ENCODE measurements at regions not wholly inside any gene's neighbourhood (a gene's known extent, or its start where the extent isn't known, plus 50 kb on each side); places are given as distances from the start of the nearest gene placed in this dataset.
A peak's percentile ranks its signal among the peaks of the same experiment; 100 is the strongest.
"Not testable (repeated sequence)": the region's sequence is repeated elsewhere in the genome, so short reads cannot be mapped to it uniquely, and the experiment has no call there.

DNA sequence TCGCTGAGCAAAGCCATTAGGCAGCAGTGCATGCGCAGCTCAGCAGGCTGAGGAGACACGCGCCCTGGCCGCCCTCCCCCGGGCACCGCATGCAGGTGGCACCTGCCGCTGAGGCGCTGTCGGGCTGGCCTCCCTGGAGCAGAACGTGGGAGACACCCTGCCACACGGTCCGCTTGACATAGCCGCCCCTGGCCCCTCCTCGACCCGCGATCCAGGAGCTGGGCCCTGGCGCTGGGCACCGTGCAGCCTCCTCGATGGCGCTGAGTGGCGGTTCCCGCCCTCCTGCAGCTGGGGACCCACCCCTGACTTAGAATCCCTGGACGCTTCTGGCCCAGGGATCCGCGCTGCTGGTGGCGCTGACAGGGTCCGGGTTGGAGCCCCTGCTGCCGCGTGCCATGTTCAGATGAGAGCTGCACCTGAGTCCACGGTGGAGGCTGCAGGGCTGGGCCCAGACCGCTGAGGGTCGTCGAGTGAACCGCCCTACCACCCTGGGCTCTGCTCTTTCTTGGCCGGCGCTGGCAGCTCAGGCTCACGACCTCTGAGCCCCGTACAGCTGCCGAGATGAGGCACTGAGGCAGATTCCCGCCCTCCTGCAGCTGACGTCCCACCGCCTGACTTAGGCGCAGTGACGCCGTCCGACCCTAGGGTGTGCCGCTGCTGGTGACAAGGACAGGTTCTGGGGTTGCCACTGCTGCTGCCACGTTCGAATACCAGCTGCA, 116.8 kb downstream of the OR13A1 start:
- DNase-seq: no peak

DNA sequence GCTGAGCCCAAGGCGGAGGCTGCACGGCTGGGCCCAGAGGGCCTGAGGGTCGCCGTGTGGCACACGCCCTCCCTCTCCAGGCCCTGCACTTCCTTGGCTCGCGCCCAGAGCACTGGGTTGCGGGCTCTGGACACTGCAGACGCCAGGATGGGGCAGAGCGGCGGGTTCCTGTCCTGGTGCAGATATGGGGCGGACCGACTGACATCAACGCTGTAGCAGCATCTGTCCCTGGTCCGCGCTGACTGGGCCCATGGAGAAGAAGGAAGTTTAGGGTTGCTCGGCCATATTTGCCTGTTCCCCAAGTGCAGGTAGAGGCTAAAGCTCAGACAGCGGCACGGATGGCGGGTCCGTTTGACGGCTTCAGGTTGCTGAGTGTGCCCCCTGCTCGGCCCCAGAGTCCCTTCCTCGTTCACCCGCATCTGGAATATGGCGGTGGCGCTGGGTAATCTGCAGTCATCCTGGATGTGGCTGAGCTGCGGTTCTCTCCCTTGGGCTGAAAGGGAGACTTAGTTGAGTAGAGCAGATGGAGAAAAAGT, 116.1 kb downstream of the OR13A1 start:
- DNase-seq: no peak

DNA sequence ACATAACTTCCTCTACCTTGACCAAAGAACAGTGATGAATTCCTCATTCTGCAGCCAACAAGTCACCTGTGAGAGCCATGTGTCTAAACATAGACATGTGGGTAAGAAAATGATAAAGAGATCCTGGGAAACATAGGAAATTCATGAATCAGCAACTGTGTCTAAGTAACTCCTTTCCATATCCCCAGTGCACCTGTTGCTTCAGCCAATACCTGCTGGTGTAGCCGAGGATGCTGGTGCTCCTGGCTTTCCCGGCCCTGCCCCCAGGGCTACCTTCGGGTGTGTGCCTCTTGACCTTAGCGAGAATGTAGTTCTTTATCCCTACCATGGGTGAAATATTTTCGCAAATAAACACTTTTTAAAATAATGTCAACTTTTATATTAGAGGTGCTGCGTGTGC, 114.1 kb downstream of the OR13A1 start:
- DNase-seq: no peak

DNA sequence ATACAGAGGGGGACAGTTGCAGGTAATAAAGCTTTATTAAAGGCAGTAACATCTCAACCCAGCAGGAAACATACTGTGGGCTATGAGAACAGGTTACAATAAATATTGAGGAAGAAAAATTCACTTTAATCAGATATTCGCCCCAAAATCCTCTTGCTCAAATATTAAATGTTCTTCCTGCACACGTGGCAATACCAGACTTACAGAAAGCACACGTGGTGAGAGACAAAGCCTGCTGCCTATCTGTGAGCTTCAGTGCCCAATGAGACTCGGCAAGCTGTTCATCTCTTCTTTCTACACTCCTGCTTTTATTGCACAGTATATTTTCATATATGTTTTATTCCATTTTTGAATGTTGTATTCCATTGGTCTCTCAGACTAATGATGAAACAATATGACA, 113.2 kb downstream of the OR13A1 start:
- DNase-seq: no peak

DNA sequence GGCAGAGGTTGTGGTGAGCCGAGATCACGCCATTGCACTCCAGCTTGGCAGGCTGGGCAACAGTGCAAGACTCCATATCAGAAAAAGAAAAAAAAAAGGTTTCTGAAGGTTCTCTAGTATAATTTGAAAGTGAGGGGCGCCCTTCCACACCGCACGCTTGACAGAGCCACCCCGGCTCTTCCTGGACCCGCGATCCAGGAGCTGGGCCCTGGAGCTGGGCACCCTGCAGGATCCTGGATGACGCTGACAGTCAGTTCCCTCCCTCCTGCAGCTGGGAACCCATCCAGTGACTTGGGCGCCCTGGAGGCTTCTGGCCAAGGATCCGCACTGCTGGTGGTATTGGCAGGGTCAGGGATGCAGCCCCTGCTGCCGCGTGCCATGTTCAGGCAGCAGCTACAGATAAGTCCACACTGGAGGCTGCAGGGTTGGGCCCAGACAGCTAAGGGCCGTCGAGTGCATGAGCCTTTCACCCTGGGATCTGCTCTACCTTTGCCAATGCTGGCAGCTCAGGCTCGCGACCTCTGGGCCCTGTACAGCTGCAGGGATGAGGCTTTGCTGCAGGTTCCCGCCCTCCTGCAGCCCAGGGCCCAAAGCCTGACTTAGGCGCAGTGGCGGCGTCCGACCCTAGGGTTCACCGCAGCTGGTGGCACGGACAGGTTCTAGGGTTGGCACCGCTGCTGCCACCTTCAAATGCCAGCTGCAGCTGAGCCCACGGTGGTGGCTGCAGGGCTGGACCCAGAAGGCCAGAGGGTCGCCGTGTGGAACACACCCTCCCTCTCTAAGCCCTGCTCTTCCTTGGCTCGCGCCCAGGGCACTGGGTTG, 110.2 kb downstream of the OR13A1 start:
- no peak for DNase-seq

DNA sequence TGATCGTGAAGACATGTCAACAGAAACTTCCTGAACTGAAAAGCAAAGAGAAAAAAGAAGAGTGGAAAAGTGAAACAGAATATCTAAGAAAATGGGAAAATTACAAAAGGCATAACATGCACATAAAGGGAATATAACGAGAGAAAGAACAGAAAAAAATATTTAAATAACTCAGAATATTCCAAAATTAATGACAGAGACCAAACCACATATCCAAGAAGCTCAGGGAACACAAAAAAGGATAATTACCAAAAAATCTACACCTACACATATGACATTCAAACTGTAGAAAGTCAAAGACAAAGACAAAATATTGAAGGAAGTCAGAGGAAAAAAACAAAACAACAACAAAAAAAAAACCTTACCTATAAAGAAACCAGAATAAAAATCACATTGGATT, 105.5 kb downstream of the OR13A1 start:
- DNase-seq: no peak

DNA sequence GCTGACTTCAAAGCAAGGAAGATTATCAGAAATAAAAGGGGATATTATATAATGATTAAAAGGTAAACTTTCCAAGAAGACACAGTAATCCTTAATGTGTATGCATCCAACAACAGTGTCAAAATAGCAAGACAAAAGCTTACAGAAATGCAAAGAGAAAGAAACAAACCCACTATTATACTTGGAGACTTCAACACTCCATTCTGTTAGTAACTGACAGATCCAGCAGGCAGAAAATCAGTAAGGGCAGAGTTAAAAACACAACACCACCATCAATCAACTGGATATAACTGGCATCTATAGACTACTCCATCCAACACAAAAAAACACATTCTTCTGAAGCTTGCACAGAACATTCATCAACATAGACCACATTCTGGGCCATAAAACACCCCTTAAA, 103.8 kb downstream of the OR13A1 start:
- DNase-seq: no peak

DNA sequence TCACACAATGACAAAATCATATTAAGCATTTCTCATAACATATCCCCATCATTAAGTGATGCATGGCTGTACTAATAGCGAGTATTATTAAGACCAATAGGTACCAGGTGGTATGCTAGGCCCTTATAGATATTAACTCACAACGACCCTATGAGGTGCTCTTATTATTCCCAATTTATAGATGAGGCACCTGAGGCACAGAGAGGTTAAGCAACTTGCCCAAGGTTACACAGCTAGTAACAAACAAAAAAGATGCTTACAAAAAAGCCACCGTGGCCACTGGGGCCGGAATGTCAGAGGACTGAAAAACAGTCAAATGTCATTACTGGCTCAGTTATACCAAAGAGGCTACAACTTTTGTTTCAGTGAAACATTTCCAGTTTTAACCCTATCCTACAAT, 96.0 kb downstream of the OR13A1 start:
- DNase-seq: no peak

DNA sequence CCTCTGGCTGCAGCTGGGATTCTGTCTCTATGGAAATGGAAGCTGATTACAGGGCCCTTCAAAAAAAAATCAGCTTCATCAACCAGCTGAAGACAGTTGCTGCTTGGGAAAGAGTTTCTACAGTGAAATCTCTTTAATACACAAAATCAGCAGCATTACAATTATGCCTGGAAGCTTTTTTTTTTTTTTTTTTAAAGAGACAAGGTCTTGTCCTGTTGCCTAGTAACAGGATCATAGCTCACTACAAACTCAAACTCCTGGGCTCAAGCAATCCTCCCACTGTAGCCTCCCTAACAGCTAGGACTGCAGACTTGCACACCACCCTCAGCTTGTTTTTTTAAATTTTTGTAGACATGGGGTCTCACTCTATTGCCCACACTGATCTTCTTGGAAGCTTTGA, 94.5 kb downstream of the OR13A1 start:
- DNase-seq: no peak

DNA sequence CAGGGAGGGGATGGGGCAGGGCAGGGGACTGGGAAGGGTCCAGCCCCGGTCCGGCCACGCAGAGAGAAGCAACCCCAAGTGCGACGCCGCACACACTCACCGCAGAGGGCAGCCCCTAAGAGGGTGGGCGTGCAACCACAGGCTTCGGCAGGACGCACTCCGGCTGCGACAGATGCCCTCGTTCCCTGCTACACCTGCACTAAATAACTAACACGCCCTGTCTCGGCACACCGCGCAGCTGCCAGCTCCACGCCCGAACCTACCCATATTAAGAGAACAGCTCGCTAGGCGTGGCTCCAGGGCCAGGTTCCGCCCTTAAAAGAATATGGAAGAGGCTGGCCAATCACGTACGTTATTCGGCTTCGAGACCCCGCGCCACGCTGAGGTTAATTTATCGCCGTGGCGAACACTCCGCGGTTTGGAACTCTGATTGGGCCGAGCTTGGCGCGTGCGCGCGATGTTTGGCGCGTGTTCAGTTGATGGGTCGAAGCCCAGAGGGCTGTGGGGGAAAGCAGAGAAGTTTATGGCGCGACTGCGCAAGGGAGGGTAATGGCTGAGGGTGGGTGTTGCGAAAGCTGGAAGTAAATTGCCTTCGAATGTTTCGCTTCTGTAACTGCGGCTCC, 91.1 kb downstream of the OR13A1 start:
- peak; percentile 15 for DNase-seq

DNA sequence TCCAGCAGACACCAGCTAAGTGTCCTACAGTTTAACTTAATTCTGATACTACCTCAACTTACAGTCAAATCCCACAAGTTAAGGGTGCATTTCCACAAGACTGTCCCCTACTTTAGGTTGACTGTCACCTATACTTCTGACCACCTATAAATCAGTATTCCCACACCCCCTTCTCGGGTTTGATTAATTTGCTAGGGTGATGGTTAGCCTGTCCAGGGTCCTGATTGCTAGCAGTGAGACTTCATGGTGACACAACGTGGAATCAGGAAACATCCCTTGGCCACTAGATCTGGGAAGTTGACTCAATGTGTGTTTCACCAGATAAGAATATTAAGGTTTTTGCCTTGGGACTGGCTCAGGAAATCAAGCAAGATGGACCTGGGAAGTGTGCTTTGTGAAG, 88.4 kb downstream of the OR13A1 start:
- DNase-seq: no peak

DNA sequence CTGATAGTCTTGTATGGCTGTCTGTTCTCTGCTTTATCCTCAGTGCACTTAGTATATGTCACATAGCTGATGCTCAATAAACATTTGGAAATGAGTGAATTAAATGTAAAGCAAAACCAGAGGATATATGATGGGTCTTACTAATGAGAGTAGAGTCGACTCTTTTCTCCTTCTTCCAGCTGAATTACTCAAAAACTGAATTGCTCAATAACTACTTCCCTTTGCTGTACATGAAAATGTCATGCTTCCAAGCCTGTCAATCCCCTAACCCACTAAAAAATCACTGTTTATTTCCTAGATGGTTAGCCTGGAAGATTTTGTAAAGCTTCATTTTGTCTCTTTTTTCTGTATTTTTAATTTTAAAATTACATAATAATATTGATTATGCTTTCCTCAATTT, 88.0 kb downstream of the OR13A1 start:
- no peak for DNase-seq

DNA sequence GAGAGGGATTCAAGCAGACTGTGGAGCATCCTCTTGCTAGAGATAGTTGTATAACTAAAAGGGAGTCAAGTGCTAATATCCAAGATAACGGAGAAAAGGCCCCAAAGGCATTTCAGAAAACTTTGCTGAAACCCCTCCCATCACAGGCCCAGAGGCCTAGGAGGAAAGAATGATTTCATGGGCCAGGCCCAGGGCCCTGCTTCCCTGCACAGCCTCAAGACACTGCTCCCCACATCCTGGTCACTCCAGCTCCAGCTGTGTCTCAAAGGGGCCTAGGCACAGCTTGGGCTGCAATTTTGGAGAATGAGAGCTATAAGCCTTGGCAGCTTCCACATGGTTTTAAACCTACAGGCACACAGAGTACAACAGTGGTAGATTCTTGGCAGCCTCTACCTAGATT, 85.6 kb downstream of the OR13A1 start:
- no peak for DNase-seq

DNA sequence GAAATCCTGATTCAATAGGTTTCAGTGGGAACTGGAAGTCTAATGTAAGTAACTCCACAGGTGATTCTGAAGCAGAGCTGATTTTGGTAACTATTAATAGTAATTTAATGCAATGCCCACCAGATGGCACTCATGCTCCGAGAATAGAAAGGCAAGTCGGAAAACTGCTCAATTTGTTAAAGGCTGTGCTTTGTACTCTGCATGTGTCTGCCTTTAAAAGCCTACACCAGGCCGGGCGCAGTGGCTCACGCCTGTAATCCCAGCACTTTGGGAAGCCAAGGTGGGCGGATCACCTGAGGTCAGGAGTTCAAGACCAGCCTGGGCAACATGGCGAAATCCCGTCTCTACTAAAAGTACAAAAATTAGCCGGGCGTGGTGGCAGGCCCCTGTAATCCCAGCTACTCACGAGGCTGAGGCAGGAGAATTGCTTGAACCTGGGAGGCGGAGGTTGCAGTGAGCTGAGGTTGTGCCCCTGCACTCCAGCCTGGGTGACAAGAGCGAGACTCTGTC, 80.1 kb downstream of the OR13A1 start:
- peak; percentile 65 for DNase-seq

DNA sequence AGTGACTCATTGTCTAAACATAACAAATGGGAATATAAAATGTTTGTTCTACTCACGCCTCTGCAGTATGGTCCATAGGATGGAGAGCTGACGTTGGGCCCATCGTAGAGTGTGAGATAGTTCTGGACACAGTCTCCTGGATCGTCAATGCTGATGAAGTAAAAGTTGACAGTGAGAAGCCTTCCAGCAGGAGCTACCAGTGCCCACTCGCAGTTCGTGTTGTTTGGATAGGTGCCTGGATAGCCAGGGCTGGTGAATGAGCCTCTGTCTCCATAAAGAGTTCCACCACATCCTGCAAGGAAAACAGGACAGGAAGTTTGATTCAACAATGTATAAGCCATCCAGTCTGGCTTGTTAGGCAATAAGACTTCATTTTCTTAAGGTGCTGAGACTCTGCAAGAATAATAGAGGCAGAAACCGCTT, 79.6 kb downstream of the OR13A1 start:
- DNase-seq: no peak

DNA sequence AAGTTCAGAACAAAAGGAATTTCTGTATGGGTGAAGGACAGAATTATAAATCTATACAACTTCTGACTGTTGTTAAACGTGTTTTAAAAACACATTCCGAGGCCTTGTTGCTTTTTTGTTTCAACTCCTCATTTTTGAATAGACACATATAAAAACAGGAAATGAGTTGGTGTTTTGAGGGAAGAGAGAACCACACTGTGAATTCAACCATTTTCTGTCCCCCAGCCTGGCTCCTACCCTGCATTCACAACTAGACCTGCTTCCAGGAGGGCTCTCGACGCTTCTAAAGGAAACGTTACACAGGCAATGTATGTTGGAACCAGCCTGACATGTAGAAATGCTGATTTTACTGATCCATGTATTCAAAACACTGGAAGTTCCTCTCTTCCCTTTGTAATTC, 76.5 kb downstream of the OR13A1 start:
- no peak for DNase-seq

DNA sequence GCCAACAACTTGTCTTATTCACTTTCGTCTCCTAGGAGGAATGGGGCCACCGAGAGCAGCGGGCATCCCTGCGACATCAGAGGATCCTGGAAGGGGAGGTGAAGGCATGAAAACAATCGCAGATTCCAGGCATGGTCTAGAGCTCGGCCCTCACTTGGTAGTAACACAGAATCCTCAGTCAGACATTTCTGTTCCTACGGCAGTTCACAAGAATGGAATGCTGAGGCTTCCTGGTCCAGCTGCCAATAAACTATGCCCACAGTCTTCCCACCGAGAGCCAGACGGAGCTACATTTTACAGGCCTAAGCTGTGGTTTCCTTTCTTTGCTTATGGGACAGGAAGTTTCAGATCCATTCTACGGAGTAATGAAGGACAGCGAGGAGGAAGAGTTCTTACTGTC, 75.8 kb downstream of the OR13A1 start:
- no peak for DNase-seq

DNA sequence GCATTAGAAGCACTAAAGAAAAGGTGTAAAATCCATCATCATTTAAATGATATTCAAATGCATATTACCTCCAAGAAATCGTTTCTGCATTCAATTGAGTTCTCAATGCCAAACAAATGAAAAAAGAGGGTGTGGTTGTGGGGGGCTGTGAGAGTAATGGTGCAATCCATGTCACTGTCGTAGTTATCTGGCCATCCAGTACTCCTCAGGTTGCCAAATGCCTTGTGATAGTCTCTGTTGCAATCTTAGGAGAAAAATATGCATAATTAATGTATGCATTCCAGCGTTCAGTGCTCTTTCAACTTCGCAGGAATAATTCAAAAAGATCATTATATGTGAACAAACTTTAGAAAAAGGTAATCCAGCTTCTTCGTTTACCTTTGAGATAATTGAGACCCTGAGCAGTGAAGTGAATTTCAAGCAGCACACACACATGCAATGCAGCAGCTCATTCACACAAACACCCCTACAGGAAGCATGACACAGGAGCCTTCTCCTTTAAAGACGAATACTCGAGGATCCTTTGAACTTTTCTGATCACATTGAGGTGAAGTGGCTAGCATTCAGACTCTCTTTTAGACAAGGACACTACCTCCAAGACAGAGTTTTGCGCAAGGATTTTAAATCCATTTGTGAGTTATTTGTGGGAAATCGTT, 73.4 kb downstream of the OR13A1 start:
- DNase-seq: no peak

DNA sequence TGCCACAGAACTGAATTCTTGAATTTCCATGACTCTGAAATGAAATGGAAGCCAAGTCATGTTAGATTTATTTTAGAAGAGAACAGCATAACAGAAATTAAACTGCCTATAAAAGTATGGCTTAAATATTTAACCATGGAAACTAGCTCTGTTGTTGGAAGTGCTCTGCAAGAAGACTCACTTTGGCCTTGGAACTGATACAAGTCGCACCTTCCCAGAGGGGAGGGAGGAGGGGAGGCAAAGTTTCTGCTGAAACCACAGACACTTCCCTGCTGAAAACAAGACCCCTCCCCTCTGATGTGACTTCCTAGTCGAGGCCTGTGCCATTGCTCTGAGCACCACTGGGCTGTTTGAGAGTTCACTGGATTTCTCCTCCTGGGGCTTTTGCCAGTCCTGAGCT, 72.1 kb downstream of the OR13A1 start:
- DNase-seq: no peak

DNA sequence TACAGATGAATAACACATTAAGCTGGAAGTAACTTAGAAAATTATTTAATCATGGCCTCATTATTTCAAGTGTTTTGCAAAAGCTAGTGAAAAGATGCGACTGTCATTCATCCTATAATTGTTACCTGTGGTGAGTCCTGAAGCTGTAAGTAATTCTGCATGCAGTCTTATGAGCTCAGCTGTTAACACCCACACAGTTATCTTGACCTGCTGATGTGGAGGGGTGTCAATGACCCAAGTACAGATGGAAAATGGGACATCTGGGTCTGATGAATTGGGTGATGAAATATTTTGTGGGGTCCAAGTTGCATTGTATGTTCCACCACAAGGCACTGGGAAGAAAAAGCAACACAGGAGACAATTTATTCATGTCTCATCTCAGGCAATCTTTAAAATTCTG, 68.9 kb downstream of the OR13A1 start:
- DNase-seq: no peak

DNA sequence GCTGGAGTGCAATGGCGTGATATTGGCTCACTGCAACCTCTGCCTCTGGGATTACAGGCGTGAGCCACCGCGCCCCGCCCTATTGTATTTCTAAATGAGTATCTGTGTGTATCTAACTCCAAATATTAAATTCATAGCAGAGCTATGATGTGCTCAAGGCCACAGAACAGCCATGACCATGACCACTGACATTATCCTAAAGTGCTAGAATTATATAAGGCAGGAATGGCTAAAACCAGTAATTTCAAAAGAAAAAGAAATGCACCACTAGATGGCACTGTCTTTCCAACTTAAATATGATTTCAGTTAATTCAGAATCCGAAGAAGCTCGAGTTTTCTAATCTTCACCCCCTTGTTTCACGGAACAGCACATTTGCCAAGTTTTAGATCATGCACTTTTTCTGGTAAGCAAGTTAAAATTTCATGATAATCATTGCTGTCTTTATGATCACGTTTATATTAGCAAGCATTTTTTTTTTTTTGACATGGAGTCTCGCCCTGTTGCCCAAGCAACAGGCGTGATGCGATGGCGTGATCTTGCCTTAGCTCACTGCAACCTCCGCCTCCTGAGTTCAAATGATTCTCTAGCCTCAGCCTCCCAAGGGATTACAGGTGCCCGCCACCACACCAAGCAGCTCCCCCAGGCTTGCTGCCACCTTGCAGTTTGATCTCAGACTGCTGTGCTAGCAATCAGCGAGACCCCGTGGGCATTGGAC, 65.3 kb downstream of the OR13A1 start:
- DNase-seq: peak; percentile 32

DNA sequence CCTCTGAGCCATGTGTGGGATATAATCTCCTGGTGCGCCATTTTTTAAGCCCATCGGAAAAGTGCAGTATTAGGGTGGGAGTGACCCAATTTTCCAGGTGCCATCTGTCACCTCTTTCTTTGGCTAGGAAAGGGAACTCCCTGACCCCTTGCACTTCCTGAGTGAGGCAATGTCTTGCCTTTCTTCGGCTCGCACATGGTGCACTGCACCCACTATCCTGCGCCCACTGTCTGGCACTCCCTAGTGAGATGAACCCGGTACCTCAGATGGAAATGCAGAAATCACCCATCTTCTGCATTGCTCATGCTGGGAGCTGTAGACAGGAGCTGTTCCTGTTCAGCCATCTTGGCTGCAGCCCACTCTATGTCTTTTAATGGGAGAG, 64.7 kb downstream of the OR13A1 start:
- not testable (repeated sequence) for DNase-seq

All from hindlimb muscle (tissue), 1 donor.